ENCODE measurements at regions not wholly inside any gene's neighbourhood (a gene's known extent, or its start where the extent isn't known, plus 50 kb on each side); places are given as distances from the start of the nearest gene placed in this dataset.
"Not testable (repeated sequence)": the region's sequence is repeated elsewhere in the genome, so short reads cannot be mapped to it uniquely, and the experiment has no call there.

DNA sequence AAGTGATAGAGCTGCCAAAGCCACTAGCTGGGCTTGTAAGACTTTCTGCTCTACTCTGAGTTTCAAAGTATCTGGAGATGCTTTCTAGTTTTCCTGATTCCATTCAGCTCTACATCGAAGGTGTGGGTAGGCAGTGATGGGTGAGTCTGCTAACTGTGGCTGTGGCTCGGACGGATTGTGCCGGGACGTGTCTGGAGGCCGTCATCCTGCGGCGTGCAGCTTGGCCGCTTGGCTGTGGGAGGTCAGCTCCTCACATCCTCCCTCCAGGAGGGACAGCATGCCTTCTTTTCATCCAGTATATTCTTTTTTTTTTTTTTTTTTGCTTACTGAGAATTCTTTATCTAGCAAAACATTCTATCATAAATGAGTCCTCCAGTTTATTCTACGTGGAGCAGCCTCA is 77.9 kb upstream of the AADAT start:
- no peak for DNase-seq (ENCODE audit: low spot score)

DNA sequence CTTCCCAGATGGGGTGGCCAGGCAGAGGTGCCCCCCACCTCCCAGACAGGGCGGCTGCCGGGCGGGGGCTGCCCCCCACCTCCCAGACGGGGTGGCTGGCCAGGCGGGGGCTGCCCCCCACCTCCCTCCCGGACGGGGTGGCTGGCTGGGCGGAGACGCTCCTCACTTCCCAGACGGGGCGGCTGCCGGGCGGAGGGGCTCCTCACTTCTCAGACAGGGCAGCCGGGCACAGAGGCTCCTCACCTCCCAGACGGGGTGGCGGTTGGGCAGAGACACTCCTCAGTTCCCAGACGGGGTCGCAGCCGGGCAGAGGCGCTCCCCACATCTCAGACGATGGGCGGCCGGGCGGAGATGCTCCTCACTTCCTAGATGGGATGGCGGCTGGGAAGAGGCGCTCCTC is 76.4 kb upstream of the AADAT start:
- DNase-seq (ENCODE audit: low spot score) = not testable (repeated sequence)

DNA sequence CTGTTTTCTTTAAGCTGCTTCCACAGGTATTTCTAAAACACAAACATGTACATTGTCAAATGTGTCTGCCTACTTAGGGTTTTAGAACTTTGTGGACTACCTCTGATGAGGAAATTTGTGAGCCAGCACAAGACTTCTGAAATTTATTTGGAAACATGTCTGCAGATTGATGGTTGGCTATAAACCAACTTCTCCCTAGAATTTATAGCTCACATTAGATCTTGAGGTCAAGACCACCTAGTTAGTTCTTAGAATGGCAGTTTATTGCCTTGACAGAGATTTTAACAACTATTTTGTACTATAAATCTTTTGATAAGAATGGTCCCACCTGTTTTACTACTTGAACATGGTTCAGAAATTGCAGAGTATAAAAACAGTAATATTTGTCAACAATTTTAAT is 72.7 kb upstream of the AADAT start:
- no peak for DNase-seq (ENCODE audit: low spot score)

DNA sequence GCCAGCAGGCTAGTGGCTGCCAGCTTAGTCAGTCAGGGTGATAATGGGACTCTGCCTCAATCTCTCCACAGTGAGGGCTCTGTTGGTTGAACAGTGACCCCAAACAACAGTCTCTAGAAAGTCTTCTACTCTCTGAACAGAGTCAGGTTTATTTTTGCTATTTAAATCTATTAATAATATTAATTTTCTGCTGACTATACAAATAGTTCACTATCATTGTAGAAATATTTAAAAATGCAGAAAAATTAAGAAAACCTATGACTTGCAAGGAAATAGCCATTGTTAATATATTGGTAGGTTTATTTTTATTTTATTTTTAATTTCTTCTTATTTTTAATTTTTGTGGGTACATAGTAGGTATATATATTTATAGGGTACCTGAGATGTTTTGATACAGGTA is 67.9 kb upstream of the AADAT start:
- DNase-seq (ENCODE audit: low spot score) = no peak

DNA sequence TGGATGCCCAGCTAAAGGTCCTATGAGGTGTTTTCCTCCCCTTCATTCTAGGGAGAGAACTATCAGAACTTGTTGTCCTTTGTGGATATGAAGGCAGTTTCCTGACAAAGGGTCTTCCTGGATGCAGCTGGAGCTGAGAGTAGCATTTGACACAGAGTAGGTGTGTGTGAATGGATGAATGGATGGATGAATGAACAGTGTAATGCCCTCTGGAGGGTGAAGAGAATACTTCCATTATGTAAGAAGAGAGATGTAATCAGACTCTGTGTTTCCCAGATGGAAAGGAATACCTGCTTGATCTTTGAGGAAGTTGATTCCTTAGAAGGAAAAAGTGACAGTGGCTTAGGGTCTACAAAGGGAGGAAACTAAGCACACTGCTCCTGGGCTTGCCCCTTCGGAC is 55.4 kb upstream of the AADAT start:
- DNase-seq (ENCODE audit: low spot score) = no peak

DNA sequence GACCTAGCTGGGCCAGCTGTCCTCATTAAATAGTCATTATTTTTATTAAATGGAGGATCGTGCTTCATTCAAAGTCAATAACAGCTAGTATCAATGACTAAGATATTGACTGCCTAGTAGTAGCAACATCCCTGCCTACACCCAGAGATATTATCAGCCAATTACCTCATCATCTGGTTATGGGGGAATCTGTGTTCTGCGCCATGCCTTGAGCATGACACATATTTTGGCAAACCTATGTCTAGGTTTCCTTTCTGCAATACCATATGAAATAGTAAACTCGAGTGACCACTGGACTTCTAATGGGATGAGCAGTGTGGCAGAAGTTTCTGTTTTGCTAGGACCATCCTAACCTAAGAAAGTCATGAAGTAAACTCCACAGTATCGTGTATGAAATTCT is 50.0 kb upstream of the AADAT start:
- DNase-seq (ENCODE audit: low spot score) = no peak
